GM18502 (cell line): ENCODE measurements at regions not wholly inside any gene's neighbourhood (a gene's known extent, or its start where the extent isn't known, plus 50 kb on each side); places are given as distances from the start of the nearest gene placed in this dataset.

Source experiments
- ATAC-seq: cut with Tn5 transposase; IDR thresholded peaks from one replicate; pipeline ENCODE4 v1.9.1; 2021; ENCODE audit warnings: mild to moderate bottlenecking; ENCODE audit not compliant: unreplicated experiment, poor library complexity

- no peak for ATAC-seq
These were observed 98.1 kb downstream of the NEDD1 start for GRCh38 chr12:97005174-97005573.

- ATAC-seq: no peak
These were observed 98.6 kb downstream of the NEDD1 start for GRCh38 chr12:97005646-97006045.

- ATAC-seq: no peak
These were observed 99.5 kb downstream of the NEDD1 start for GRCh38 chr12:97006585-97006984.

- ATAC-seq: no peak
These were observed 109.1 kb downstream of the NEDD1 start for GRCh38 chr12:97016163-97016562.

- ATAC-seq: no peak
These were observed 110.2 kb downstream of the NEDD1 start for GRCh38 chr12:97017213-97017612.

GRCh38 chr12:97022536-97023230 is 115.6 kb downstream of the NEDD1 start:
- no peak for ATAC-seq

GRCh38 chr12:97024393-97024792 is 117.3 kb downstream of the NEDD1 start:
- ATAC-seq: no peak

GRCh38 chr12:97026901-97027300 is 119.8 kb downstream of the NEDD1 start:
- no peak for ATAC-seq

- no peak for ATAC-seq
These were observed 120.4 kb downstream of the NEDD1 start for GRCh38 chr12:97027482-97027881.

GRCh38 chr12:97038131-97038530 is 131.1 kb downstream of the NEDD1 start:
- ATAC-seq: no peak

GRCh38 chr12:97038834-97039233 is 131.8 kb downstream of the NEDD1 start:
- ATAC-seq: no peak

- no peak for ATAC-seq
These were observed 139.8 kb downstream of the NEDD1 start for GRCh38 chr12:97046901-97047300.

- ATAC-seq: no peak
These were observed 140.3 kb downstream of the NEDD1 start for GRCh38 chr12:97047361-97047760.

- ATAC-seq: no peak
These were observed 141.5 kb downstream of the NEDD1 start for GRCh38 chr12:97048421-97049035.

GRCh38 chr12:97050509-97050908 is 143.5 kb downstream of the NEDD1 start:
- no peak for ATAC-seq

- no peak for ATAC-seq
These were observed 144.3 kb downstream of the NEDD1 start for GRCh38 chr12:97051341-97051740.

GRCh38 chr12:97061171-97061570 is 154.1 kb downstream of the NEDD1 start:
- no peak for ATAC-seq

- no peak for ATAC-seq
These were observed 156.4 kb downstream of the NEDD1 start for GRCh38 chr12:97063292-97063935.

GRCh38 chr12:97075161-97075933 is 168.3 kb downstream of the NEDD1 start:
- ATAC-seq: no peak

GRCh38 chr12:97075934-97076630 is 169.0 kb downstream of the NEDD1 start:
- ATAC-seq: no peak
